ENCODE measurements at regions not wholly inside any gene's neighbourhood (a gene's known extent, or its start where the extent isn't known, plus 50 kb on each side); places are given as distances from the start of the nearest gene placed in this dataset.

DNA sequence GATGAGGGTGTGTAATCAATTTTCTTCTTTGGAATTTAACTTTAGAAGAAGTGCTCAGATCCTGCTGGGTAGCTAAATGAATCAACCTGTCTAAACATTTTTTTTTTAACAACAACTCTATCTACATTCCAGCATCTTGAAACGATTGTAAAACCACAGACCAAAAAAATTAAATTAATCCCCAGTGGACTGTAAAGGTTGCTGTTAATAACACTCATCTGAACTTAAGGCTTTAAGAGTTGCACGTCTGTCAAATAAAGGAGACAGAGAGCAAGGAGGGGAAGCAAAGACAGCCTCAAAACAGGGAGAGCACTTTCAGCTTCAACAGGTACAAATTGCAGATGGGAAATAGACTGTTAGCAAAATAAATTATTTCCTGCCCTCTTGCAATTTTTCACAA is 548.5 kb downstream of the DTWD2 start:
- no peak overlapping the region for H3K4me3 ChIP-seq (ENCODE audit: control insufficient read depth, low read depth, low read length)
- peak; percentile 11 for DNase-seq (ENCODE audit: low read depth)
- no peak for TF ChIP-seq CTCF (IDR thresholded peaks at IDR 0.05; ENCODE audit: control insufficient read depth, insufficient read depth, low read depth, low read length, missing control alignments)

DNA sequence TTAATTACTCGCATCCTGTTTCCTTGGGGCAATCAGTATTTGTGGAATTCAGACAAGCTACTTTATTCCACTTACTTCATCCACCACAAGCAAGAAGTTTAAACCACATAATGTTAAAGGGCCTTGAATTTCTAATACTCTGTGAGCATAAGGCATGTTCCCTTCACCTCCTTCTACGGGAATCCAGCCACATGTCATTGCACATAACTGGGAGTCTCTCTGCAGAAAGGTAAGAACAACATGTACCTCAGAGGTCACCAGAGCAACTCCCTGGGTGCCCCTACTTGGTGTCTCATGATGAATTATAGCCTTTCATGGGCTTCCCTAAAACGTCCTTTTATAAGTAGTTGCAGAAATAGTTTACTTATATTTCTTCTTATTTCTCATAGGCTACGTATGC is 553.2 kb downstream of the DTWD2 start:
- no peak for DNase-seq (ENCODE audit: low read depth)
- TF ChIP-seq CTCF (IDR thresholded peaks at IDR 0.05; ENCODE audit: control insufficient read depth, insufficient read depth, low read depth, low read length, missing control alignments): no peak
- no peak overlapping the region for H3K4me3 ChIP-seq (ENCODE audit: control insufficient read depth, low read depth, low read length)

DNA sequence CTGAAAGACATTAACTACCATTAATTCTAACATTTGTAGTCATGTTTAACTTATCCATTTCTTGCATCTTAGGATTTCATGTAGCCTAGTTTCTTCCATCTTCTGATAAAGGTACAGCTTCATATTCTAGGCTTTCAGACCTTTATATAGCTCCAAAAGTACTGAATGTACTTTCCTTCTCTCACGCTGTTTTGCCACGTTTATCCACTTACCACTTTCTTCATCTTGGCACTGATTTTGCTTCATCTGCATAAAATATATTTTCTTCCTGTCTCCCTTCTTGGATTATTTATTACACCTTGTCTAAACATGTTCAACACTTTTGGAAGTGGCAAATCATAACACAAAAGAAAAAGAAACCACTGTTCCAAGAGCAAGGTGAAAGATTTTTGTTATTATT is 553.8 kb downstream of the DTWD2 start:
- no peak for DNase-seq (ENCODE audit: low read depth)
- TF ChIP-seq CTCF (IDR thresholded peaks at IDR 0.05; ENCODE audit: control insufficient read depth, insufficient read depth, low read depth, low read length, missing control alignments): no peak
- H3K4me3 ChIP-seq (ENCODE audit: control insufficient read depth, low read depth, low read length): no peak overlapping the region

GRCh38 chr5:118430076-118430475 is 558.3 kb downstream of the DTWD2 start:
- DNase-seq (ENCODE audit: low read depth): no peak
- no peak overlapping the region for H3K4me3 ChIP-seq (ENCODE audit: control insufficient read depth, low read depth, low read length)
- TF ChIP-seq CTCF (IDR thresholded peaks at IDR 0.05; ENCODE audit: control insufficient read depth, insufficient read depth, low read depth, low read length, missing control alignments): no peak

DNA sequence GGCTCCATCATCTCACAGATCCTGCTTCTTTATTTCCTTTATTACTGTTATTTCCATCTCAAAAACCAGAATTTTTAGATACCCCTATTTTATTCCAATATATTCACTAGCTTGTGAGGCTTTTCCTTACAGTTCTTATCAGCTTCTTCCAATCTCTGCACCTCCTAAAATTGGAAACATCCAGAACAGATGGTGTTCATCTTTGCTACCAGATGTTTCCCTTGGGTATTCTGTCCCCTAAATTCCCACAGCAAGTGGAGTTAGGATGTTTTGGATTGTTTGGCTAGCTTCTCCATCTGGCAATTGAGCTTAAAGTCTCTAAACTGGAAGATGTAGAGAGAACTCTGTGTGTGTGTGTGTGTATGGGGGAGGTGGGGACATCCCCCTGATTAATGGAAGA is 580.4 kb downstream of the DTWD2 start:
- H3K4me3 ChIP-seq (ENCODE audit: control insufficient read depth, low read depth, low read length): no peak overlapping the region
- TF ChIP-seq CTCF (IDR thresholded peaks at IDR 0.05; ENCODE audit: control insufficient read depth, insufficient read depth, low read depth, low read length, missing control alignments): no peak
- DNase-seq (ENCODE audit: low read depth): no peak

DNA sequence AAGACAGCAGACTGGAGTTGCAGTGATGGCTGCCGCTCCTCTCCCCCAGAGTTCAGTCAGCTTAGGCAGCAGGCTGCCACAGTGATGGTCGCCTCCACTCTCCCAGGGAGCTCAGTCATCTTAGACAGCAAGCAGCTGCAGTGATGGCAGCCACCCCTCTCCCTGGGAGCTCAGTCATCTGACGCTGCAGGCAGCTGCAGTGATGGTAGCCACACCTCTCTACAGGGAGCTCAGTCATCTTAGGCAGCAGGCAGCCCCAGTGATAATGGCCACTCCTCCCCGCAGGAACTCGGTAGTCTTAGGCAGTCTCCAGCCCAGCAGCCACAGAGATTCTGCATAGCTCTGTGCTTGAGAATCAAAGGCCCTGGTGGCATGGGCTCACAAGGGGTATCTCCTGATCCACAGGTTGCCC is 582.7 kb downstream of the DTWD2 start:
- TF ChIP-seq CTCF (IDR thresholded peaks at IDR 0.05; ENCODE audit: control insufficient read depth, insufficient read depth, low read depth, low read length, missing control alignments): no peak
- no peak for DNase-seq (ENCODE audit: low read depth)
- H3K4me3 ChIP-seq (ENCODE audit: control insufficient read depth, low read depth, low read length): no peak overlapping the region

DNA sequence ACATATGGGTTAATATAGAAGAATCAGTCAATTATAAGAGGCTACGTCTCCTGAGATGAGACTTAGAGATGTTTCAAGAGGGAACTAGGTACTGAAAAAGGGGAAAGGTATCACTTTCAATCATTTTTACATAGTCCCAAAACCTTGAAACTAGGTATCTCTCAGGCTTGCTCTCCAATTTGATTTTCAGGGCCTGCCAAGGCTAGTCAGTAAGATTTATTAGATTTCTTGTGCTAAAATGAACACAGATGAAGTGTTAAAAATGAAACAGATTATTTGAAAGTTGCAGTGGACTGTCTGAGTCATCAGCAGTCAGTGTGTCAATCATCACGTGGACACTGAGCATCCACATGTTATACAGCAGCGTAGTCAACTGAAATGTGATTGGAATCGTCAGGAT is 591.1 kb downstream of the DTWD2 start:
- H3K4me3 ChIP-seq (ENCODE audit: control insufficient read depth, low read depth, low read length): no peak overlapping the region
- no peak for TF ChIP-seq CTCF (IDR thresholded peaks at IDR 0.05; ENCODE audit: control insufficient read depth, insufficient read depth, low read depth, low read length, missing control alignments)
- no peak for DNase-seq (ENCODE audit: low read depth)
